Fibroblast of lung (primary cell): ENCODE measurements at regions not wholly inside any gene's neighbourhood (a gene's known extent, or its start where the extent isn't known, plus 50 kb on each side); places are given as distances from the start of the nearest gene placed in this dataset.
A peak's percentile ranks its signal among the peaks of the same experiment; 100 is the strongest.

Source experiments
- DNase-seq, 2 donors: peaks; one replicate each; pipeline versions ENCODE4 v3.0.0 to v3.0.0-alpha.2; 2010; ENCODE audit warnings: low read depth in 2 of 2
- H2AFZ ChIP-seq: 2 replicates; pipeline ENCODE4 v1.5.1; 2012; ENCODE audit warnings: low read length, control low read depth, inconsistent platforms
- H3K27ac ChIP-seq: 2 replicates; pipeline ENCODE4 v1.5.1; 2011; ENCODE audit warnings: low read length, control low read depth; ENCODE audit not compliant: insufficient read depth
- H3K27me3 ChIP-seq: 2 replicates; pipeline ENCODE4 v1.5.1; 2011; ENCODE audit warnings: mild to moderate bottlenecking, low read length; ENCODE audit not compliant: control insufficient read depth, insufficient read depth
- H3K36me3 ChIP-seq: 2 replicates; pipeline ENCODE4 v1.5.1; 2011; ENCODE audit warnings: low read length; ENCODE audit not compliant: control insufficient read depth, insufficient read depth
- H3K4me1 ChIP-seq: 2 replicates; pipeline ENCODE4 v1.5.1; 2011; ENCODE audit warnings: low read length; ENCODE audit not compliant: control insufficient read depth, insufficient read depth; ENCODE audit errors: extremely low read depth
- H3K4me2 ChIP-seq: 2 replicates; pipeline ENCODE4 v1.5.1; 2011; ENCODE audit warnings: low read length, control low read depth; ENCODE audit not compliant: insufficient read depth; ENCODE audit errors: extremely low read depth
- H3K4me3 ChIP-seq, 4 experiments: fragments of 200-600 bp in 1 of 4; sonication (generic) in 1 of 4; replicated peaks in 1 of 4; 2 replicates each; pipeline ENCODE4 v1.5.1; 2011 to 2016; ENCODE audit warnings: low read length in 4 of 4, low read depth in 3 of 4, mild to moderate bottlenecking in 3 of 4, control low read depth in 2 of 4, inconsistent platforms in 1 of 4, mixed read lengths in 1 of 4; ENCODE audit not compliant: insufficient read depth in 1 of 4; ENCODE audit errors: control extremely low read depth in 1 of 4
- H3K79me2 ChIP-seq: 2 replicates; pipeline ENCODE4 v1.5.1; 2012; ENCODE audit warnings: mild to moderate bottlenecking, low read length, inconsistent platforms; ENCODE audit not compliant: control insufficient read depth, insufficient read depth
- H3K9ac ChIP-seq: 2 replicates; pipeline ENCODE4 v1.5.1; 2011; ENCODE audit warnings: mild to moderate bottlenecking, low read length, control low read depth; ENCODE audit not compliant: insufficient read depth
- H3K9me3 ChIP-seq: 2 replicates; pipeline ENCODE4 v1.5.1; 2012; ENCODE audit warnings: low read depth, low read length; ENCODE audit not compliant: control insufficient read depth, insufficient read depth
- H4K20me1 ChIP-seq: 2 replicates; pipeline ENCODE4 v1.5.1; 2011; ENCODE audit warnings: low read length; ENCODE audit not compliant: control insufficient read depth, insufficient read depth; ENCODE audit errors: extremely low read depth
- CTCF ChIP-seq, 2 donors: IDR thresholded peaks in 1 of 2; conservative IDR thresholded peaks in 1 of 2; 1 replicate in 1 of 2; 2 replicates in 1 of 2; pipeline ENCODE4 v1.5.1; 2011 to 2012; ENCODE audit warnings: low read length in 2 of 2, control low read depth in 1 of 2, inconsistent platforms in 1 of 2, low read depth in 1 of 2, mild to moderate bottlenecking in 1 of 2
- EZH2 ChIP-seq: IDR thresholded peaks from 2 replicates; pipeline ENCODE4 v1.5.1; 2012; ENCODE audit warnings: low read length, control low read depth, mild to moderate bottlenecking; ENCODE audit errors: missing control alignments

GRCh38 chr14:25896777-25897176 is 701.1 kb downstream of the NOVA1 start:
- no peak overlapping the region for H3K9ac ChIP-seq
- no peak overlapping the region for H3K4me3 ChIP-seq
- no peaks in the 10 kb centered on the region for H3K79me2 ChIP-seq
- no peak overlapping the region for H3K4me2 ChIP-seq
- no peaks in the 10 kb centered on the region for H4K20me1 ChIP-seq
- H2AFZ ChIP-seq: no peak overlapping the region
- H3K9me3 ChIP-seq: no peaks in the 10 kb centered on the region
- H3K27ac ChIP-seq: no peak overlapping the region
- no peaks in the 10 kb centered on the region for H3K36me3 ChIP-seq
- H3K4me1 ChIP-seq: no peaks in the 10 kb centered on the region
- TF ChIP-seq CTCF (conservative IDR thresholded peaks at IDR 0.05 in 1 of 2, IDR thresholded peaks at IDR 0.05 in 1 of 2; ENCODE audit: low read depth in 1 of 2, low read length in 2 of 2) (no peak), EZH2 (no peak)
- no peak for DNase-seq
- no peaks in the 10 kb centered on the region for H3K27me3 ChIP-seq

- H4K20me1 ChIP-seq: no peaks in the 10 kb centered on the region
- H3K27ac ChIP-seq: no peak overlapping the region
- H3K36me3 ChIP-seq: no peaks in the 10 kb centered on the region
- no peak overlapping the region for H3K9ac ChIP-seq
- H3K4me1 ChIP-seq: no peaks in the 10 kb centered on the region
- no peaks in the 10 kb centered on the region for H3K27me3 ChIP-seq
- no peak overlapping the region for H2AFZ ChIP-seq
- no peaks in the 10 kb centered on the region for H3K79me2 ChIP-seq
- no peak for DNase-seq
- H3K9me3 ChIP-seq: no peaks in the 10 kb centered on the region
- no peak overlapping the region for H3K4me2 ChIP-seq
- no peak overlapping the region for H3K4me3 ChIP-seq
- no peak for TF ChIP-seq EZH2
- TF ChIP-seq CTCF (conservative IDR thresholded peaks at IDR 0.05 in 1 of 2, IDR thresholded peaks at IDR 0.05 in 1 of 2; ENCODE audit: low read depth in 1 of 2, low read length in 2 of 2): no peak
Measured at GRCh38 chr14:25895740-25896139, 702.1 kb downstream of the NOVA1 start.

GRCh38 chr14:25887251-25887878 is 710.5 kb downstream of the NOVA1 start:
- no peaks in the 10 kb centered on the region for H3K9me3 ChIP-seq
- no peaks in the 10 kb centered on the region for H3K4me1 ChIP-seq
- no peak overlapping the region for H2AFZ ChIP-seq
- no peak overlapping the region for H3K4me2 ChIP-seq
- no peaks in the 10 kb centered on the region for H3K36me3 ChIP-seq
- no peak overlapping the region for H3K9ac ChIP-seq
- H3K27me3 ChIP-seq: no peaks in the 10 kb centered on the region
- H3K79me2 ChIP-seq: no peaks in the 10 kb centered on the region
- TF ChIP-seq CTCF (conservative IDR thresholded peaks at IDR 0.05 in 1 of 2, IDR thresholded peaks at IDR 0.05 in 1 of 2; ENCODE audit: low read depth in 1 of 2, low read length in 2 of 2) (no peak), EZH2 (no peak)
- H4K20me1 ChIP-seq: no peaks in the 10 kb centered on the region
- DNase-seq: peak in 1 of 2 donors; percentile 61
- no peak overlapping the region for H3K27ac ChIP-seq
- no peak overlapping the region for H3K4me3 ChIP-seq
